SK-N-SH treated with all-trans-retinoic acid at 6 μM for 48 hours (cell line): ENCODE measurements at regions not wholly inside any gene's neighbourhood (a gene's known extent, or its start where the extent isn't known, plus 50 kb on each side); places are given as distances from the start of the nearest gene placed in this dataset.

Experiments used
- ATAC-seq: fragments of 200-7000 bp; cut with Tn5 transposase; 3 replicates; pipeline ENCODE4 v1.9.1; 2020; ENCODE audit warnings: mild to moderate bottlenecking, moderate library complexity
- ARNTL ChIP-seq: fragments of 450-650 bp; formaldehyde crosslinking; IDR thresholded peaks from 2 replicates; pipeline ENCODE4 v1.5.0; 2020; ENCODE audit warnings: low read depth, mild to moderate bottlenecking, moderate library complexity, borderline replicate concordance
- BACH2 ChIP-seq: fragments of 250-450 bp; sonication (Bioruptor Pico); IDR thresholded peaks from 2 replicates; pipeline ENCODE4 v1.9.0; 2021; ENCODE audit warnings: mild to moderate bottlenecking, borderline replicate concordance
- CSDC2 ChIP-seq: fragments of 250-450 bp; sonication (Bioruptor Pico); IDR thresholded peaks from 2 replicates; pipeline ENCODE4 v1.5.0; 2020; ENCODE audit warnings: mild to moderate bottlenecking, moderate library complexity
- CSRNP3 ChIP-seq: fragments of 250-450 bp; sonication (Bioruptor Pico); IDR thresholded peaks from 2 replicates; pipeline ENCODE4 v1.5.1; 2021; ENCODE audit warnings: mild to moderate bottlenecking, moderate library complexity
- ESRRG ChIP-seq: fragments of 250-450 bp; sonication (Bioruptor Pico); IDR thresholded peaks from 2 replicates; pipeline ENCODE4 v1.6.1; 2021; ENCODE audit warnings: mild to moderate bottlenecking
- GLIS3 ChIP-seq: fragments of 250-450 bp; sonication (Bioruptor Pico); IDR thresholded peaks from 2 replicates; pipeline ENCODE4 v1.5.0; 2020; ENCODE audit warnings: mild to moderate bottlenecking, moderate library complexity
- ISL1 ChIP-seq: fragments of 250-450 bp; sonication (Bioruptor Pico); IDR thresholded peaks from 2 replicates; pipeline ENCODE4 v2.1.2; 2022; ENCODE audit warnings: mild to moderate bottlenecking, moderate library complexity
- OSR1 ChIP-seq: fragments of 250-450 bp; sonication (Bioruptor Pico); IDR thresholded peaks from 2 replicates; pipeline ENCODE4 v1.8.0; 2022; ENCODE audit warnings: moderate library complexity, mild to moderate bottlenecking, inconsistent platforms
- PPARA ChIP-seq: fragments of 250-450 bp; sonication (Bioruptor Pico); IDR thresholded peaks from 2 replicates; pipeline ENCODE4 v1.5.0; 2020; ENCODE audit warnings: mild to moderate bottlenecking, borderline replicate concordance
- RARB ChIP-seq: fragments of 250-450 bp; sonication (Bioruptor Pico); IDR thresholded peaks from 2 replicates; pipeline ENCODE4 v1.8.0; 2021; ENCODE audit warnings: mild to moderate bottlenecking, moderate library complexity
- SNAI2 ChIP-seq: fragments of 250-450 bp; sonication (Bioruptor Pico); IDR thresholded peaks from 2 replicates; pipeline ENCODE4 v1.5.0; 2020; ENCODE audit warnings: mild to moderate bottlenecking, moderate library complexity
- TCF4 ChIP-seq: fragments of 250-450 bp; sonication (Bioruptor Pico); IDR thresholded peaks from 2 replicates; pipeline ENCODE4 v1.8.0; 2021; ENCODE audit warnings: mild to moderate bottlenecking, moderate library complexity, borderline replicate concordance
- ZC3H10 ChIP-seq: fragments of 250-450 bp; sonication (Bioruptor Pico); IDR thresholded peaks from 2 replicates; pipeline ENCODE4 v1.5.1; 2021; ENCODE audit warnings: mild to moderate bottlenecking, moderate library complexity
- ZFP3 ChIP-seq: fragments of 250-450 bp; sonication (Bioruptor Pico); IDR thresholded peaks from 2 replicates; pipeline ENCODE4 v1.5.0; 2020; ENCODE audit warnings: mild to moderate bottlenecking, moderate library complexity
- ZFP30 ChIP-seq: fragments of 450-650 bp; formaldehyde crosslinking; IDR thresholded peaks from 2 replicates; pipeline ENCODE4 v1.5.0; 2022; ENCODE audit warnings: mild to moderate bottlenecking, moderate library complexity
- ZNF565 ChIP-seq: fragments of 450-650 bp; formaldehyde crosslinking; conservative IDR thresholded peaks from 2 replicates; pipeline ENCODE4 v1.5.0; 2020; ENCODE audit warnings: low read depth, mild to moderate bottlenecking, moderate library complexity
- ZNF70 ChIP-seq: fragments of 450-650 bp; formaldehyde crosslinking; IDR thresholded peaks from 2 replicates; pipeline ENCODE4 v1.5.0; 2020; ENCODE audit warnings: mild to moderate bottlenecking, moderate library complexity
- ZNF8 ChIP-seq: fragments of 450-650 bp; formaldehyde crosslinking; IDR thresholded peaks from 2 replicates; pipeline ENCODE4 v1.5.0; 2020; ENCODE audit warnings: mild to moderate bottlenecking, moderate library complexity
- TF ChIP-seq, protein P1 (sequence below): fragments of 250-450 bp; sonication (Bioruptor Pico); IDR thresholded peaks from 2 replicates; pipeline ENCODE4 v1.8.0; 2020; ENCODE audit warnings: mild to moderate bottlenecking, moderate library complexity, borderline replicate concordance
- TF ChIP-seq, protein P2 (sequence below): fragments of 250-450 bp; sonication (Bioruptor Pico); IDR thresholded peaks from 2 replicates; pipeline ENCODE4 v1.5.0; 2020; ENCODE audit warnings: mild to moderate bottlenecking, moderate library complexity
- TF ChIP-seq, protein P3 (sequence below): fragments of 250-450 bp; sonication (Bioruptor Pico); IDR thresholded peaks from 2 replicates; pipeline ENCODE4 v1.8.0; 2021; ENCODE audit warnings: low read depth, mild to moderate bottlenecking, moderate library complexity, borderline replicate concordance

- no peak for ATAC-seq
Observed at GRCh38 chr16:72242757-72243156, 70.8 kb upstream of the PMFBP1 start.

GRCh38 chr16:72241930-72242329 is 70.0 kb upstream of the PMFBP1 start:
- TF ChIP-seq ZFP30 (CRISPR knock-in tag) (no peak), OSR1 (CRISPR knock-in tag) (no peak), ZNF70 (CRISPR knock-in tag) (no peak), ISL1 (peak; percentile 49; the same call in 1 of the 2 replicates), ESRRG (no peak)
- TF ChIP-seq, protein P1, sequence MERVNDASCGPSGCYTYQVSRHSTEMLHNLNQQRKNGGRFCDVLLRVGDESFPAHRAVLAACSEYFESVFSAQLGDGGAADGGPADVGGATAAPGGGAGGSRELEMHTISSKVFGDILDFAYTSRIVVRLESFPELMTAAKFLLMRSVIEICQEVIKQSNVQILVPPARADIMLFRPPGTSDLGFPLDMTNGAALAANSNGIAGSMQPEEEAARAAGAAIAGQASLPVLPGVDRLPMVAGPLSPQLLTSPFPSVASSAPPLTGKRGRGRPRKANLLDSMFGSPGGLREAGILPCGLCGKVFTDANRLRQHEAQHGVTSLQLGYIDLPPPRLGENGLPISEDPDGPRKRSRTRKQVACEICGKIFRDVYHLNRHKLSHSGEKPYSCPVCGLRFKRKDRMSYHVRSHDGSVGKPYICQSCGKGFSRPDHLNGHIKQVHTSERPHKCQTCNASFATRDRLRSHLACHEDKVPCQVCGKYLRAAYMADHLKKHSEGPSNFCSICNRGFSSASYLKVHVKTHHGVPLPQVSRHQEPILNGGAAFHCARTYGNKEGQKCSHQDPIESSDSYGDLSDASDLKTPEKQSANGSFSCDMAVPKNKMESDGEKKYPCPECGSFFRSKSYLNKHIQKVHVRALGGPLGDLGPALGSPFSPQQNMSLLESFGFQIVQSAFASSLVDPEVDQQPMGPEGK (CRISPR knock-in tag), result no peak
- TF ChIP-seq, protein P2, sequence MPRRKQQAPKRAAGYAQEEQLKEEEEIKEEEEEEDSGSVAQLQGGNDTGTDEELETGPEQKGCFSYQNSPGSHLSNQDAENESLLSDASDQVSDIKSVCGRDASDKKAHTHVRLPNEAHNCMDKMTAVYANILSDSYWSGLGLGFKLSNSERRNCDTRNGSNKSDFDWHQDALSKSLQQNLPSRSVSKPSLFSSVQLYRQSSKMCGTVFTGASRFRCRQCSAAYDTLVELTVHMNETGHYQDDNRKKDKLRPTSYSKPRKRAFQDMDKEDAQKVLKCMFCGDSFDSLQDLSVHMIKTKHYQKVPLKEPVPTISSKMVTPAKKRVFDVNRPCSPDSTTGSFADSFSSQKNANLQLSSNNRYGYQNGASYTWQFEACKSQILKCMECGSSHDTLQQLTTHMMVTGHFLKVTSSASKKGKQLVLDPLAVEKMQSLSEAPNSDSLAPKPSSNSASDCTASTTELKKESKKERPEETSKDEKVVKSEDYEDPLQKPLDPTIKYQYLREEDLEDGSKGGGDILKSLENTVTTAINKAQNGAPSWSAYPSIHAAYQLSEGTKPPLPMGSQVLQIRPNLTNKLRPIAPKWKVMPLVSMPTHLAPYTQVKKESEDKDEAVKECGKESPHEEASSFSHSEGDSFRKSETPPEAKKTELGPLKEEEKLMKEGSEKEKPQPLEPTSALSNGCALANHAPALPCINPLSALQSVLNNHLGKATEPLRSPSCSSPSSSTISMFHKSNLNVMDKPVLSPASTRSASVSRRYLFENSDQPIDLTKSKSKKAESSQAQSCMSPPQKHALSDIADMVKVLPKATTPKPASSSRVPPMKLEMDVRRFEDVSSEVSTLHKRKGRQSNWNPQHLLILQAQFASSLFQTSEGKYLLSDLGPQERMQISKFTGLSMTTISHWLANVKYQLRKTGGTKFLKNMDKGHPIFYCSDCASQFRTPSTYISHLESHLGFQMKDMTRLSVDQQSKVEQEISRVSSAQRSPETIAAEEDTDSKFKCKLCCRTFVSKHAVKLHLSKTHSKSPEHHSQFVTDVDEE (CRISPR knock-in tag), result 0 out of 2 replicates have a peak, but pooled peaks have one; percentile 53
- ATAC-seq, result peak; percentile 99

More at GRCh38 chr16:72242757-72243156, 70.8 kb upstream of the PMFBP1 start:
- TF ChIP-seq GLIS3 (CRISPR knock-in tag) (no peak), ZNF8 (no peak), CSDC2 (CRISPR knock-in tag) (no peak), BACH2 (no peak), TCF4 (CRISPR knock-in tag) (no peak), PPARA (no peak), CSRNP3 (CRISPR knock-in tag) (no peak), RARB (CRISPR knock-in tag) (no peak), ESRRG (no peak), ZC3H10 (CRISPR knock-in tag) (no peak), ZFP3 (CRISPR knock-in tag) (no peak), ARNTL (CRISPR knock-in tag) (no peak), ZNF70 (CRISPR knock-in tag) (no peak), ISL1 (no peak), ZFP30 (CRISPR knock-in tag) (no peak), OSR1 (CRISPR knock-in tag) (no peak)
- TF ChIP-seq, protein P2 (CRISPR knock-in tag), result no peak
- TF ChIP-seq, protein P1 (CRISPR knock-in tag), result no peak

DNA sequence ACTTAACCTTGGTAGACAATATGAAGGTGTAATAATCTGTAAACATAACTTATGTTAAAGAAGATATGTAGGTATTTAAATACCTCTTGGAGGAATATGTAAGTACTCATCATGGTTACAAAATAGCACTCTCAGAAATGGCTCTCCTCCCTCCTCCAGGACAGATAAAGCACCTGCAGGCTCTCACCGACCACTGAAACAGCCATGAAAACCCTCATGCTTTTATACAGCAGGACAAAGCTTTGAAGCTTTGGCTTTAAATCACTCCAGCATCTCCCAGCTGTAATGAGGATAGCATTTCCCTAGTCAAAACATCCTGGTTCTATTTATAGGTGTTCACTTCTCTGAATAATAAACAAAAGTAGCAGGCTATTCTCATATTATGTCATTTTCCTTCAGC is 69.1 kb upstream of the PMFBP1 start:
- ATAC-seq, result no peak
- no peak for TF ChIP-seq RARB (CRISPR knock-in tag)
- no peak for TF ChIP-seq CSDC2 (CRISPR knock-in tag)
- TF ChIP-seq ZNF8, result no peak
- TF ChIP-seq ZFP30 (CRISPR knock-in tag), result no peak
- TF ChIP-seq, protein P1 (CRISPR knock-in tag), result no peak
- TF ChIP-seq, protein P3, sequence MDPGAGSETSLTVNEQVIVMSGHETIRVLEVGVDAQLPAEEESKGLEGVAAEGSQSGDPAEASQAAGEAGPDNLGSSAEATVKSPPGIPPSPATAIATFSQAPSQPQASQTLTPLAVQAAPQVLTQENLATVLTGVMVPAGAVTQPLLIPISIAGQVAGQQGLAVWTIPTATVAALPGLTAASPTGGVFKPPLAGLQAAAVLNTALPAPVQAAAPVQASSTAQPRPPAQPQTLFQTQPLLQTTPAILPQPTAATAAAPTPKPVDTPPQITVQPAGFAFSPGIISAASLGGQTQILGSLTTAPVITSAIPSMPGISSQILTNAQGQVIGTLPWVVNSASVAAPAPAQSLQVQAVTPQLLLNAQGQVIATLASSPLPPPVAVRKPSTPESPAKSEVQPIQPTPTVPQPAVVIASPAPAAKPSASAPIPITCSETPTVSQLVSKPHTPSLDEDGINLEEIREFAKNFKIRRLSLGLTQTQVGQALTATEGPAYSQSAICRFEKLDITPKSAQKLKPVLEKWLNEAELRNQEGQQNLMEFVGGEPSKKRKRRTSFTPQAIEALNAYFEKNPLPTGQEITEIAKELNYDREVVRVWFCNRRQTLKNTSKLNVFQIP (CRISPR knock-in tag), result no peak
- no peak for TF ChIP-seq ESRRG
- TF ChIP-seq ZNF565 (CRISPR knock-in tag), result no peak
- no peak for TF ChIP-seq SNAI2 (CRISPR knock-in tag)
- TF ChIP-seq PPARA, result no peak
- TF ChIP-seq CSRNP3 (CRISPR knock-in tag), result no peak
- no peak for TF ChIP-seq ISL1
- TF ChIP-seq ZNF70 (CRISPR knock-in tag), result no peak
